ENCODE measurements at regions not wholly inside any gene's neighbourhood (a gene's known extent, or its start where the extent isn't known, plus 50 kb on each side); places are given as distances from the start of the nearest gene placed in this dataset.

DNA sequence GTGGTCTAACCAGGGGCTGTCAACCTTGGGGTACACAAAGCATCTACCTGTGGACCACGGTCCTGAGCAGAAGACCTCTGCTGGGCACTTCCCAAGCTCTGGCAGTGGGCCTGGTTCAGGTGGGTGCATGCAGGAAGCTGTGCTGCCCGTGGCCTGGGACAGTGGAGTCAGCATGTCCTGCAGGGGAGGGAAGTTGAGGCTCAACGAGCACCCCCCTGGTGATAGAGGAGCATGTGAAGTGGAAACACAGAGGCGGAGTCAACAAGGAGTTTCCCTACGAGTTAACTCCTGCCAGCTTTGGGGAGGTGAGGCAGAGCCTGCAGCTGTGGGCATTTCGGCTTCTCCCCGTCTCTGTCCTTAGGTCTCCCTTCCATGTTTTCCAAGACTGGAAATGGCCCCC is 67.5 kb upstream of the IRX2 start:
- Histone ChIP-seq H3K4me1 (replicated peaks in 1 of 2; ENCODE audit: control insufficient read depth in 2 of 2, insufficient read depth in 2 of 2, low read length in 2 of 2) (no peaks in the 10 kb centered on the region), H3K4me3 (no peak overlapping the region), H3K9ac (ENCODE audit: insufficient read depth in 1 of 2, low read depth in 2 of 2, low read length in 2 of 2) (no peak overlapping the region), H3K9me3 (replicated peaks; ENCODE audit: control insufficient read depth, insufficient read depth, low read depth, low read length) (no peaks in the 10 kb centered on the region), H3K9me1 (ENCODE audit: control insufficient read depth, insufficient read depth, low read length) (peaks cover 3% of the 10 kb centered on the region), H3K4me2 (ENCODE audit: insufficient read depth, low read length) (no peak overlapping the region), H4K20me1 (replicated peaks; ENCODE audit: control insufficient read depth, insufficient read depth, low read length) (no peaks in the 10 kb centered on the region; the same call in 1 of the 2 replicates), H3K27me3 (ENCODE audit: control insufficient read depth in 2 of 2, insufficient read depth in 2 of 2, low read length in 2 of 2) (peaks cover 7 to 40% of the 10 kb centered on the region in 2 experiments; a peak in 2 of 5 replicates), H3K79me2 (ENCODE audit: control insufficient read depth, insufficient read depth, low read length) (no peaks in the 10 kb centered on the region), H2AFZ (ENCODE audit: low read depth, low read length) (no peak overlapping the region), H3K27ac (ENCODE audit: extremely low read depth, low read depth, low read length) (no peak overlapping the region), H3K36me3 (ENCODE audit: control insufficient read depth, insufficient read depth, low read length) (no peaks in the 10 kb centered on the region)
- FAIRE-seq (no peak), ATAC-seq (no peak), DNase-seq (ENCODE audit: extremely low read depth in 1 of 4, low spot score in 3 of 4) (no peak)
- 3% methylated on average over 7 of the region's 7 CpGs for WGBS (ENCODE audit: insufficient coverage, low coverage, missing lambda C conversion rate)
- intact Hi-C loops (cut with micrococcal nuclease), result no loop called here
- in situ Hi-C loops (cut with MboI), result no loop called here
- CTCF ChIA-PET (ENCODE audit: low intra/inter-chr PET ratio), result interaction anchor here (0.6 kb wide), 1 partner anchor 112 kb away, joined by 3 read pairs; no protein-coding TSS in a partner anchor
- POLR2A ChIA-PET, result no interaction called here
- TF ChIP-seq, protein P1, sequence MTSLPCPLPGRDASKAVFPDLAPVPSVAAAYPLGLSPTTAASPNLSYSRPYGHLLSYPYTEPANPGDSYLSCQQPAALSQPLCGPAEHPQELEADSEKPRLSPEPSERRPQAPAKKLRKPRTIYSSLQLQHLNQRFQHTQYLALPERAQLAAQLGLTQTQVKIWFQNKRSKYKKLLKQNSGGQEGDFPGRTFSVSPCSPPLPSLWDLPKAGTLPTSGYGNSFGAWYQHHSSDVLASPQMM (CRISPR knock-in tag; IDR thresholded peaks at IDR 0.05), result no peak
- TF ChIP-seq TEAD1 (CRISPR knock-in tag; IDR thresholded peaks at IDR 0.05), result no peak
- TF ChIP-seq, protein P2, sequence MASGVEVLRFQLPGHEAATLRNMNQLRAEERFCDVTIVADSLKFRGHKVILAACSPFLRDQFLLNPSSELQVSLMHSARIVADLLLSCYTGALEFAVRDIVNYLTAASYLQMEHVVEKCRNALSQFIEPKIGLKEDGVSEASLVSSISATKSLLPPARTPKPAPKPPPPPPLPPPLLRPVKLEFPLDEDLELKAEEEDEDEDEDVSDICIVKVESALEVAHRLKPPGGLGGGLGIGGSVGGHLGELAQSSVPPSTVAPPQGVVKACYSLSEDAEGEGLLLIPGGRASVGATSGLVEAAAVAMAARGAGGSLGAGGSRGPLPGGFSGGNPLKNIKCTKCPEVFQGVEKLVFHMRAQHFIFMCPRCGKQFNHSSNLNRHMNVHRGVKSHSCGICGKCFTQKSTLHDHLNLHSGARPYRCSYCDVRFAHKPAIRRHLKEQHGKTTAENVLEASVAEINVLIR (CRISPR knock-in tag; IDR thresholded peaks at IDR 0.05), result no peak
- no TSS peak for BruUV-seq (replicated peaks)

DNA sequence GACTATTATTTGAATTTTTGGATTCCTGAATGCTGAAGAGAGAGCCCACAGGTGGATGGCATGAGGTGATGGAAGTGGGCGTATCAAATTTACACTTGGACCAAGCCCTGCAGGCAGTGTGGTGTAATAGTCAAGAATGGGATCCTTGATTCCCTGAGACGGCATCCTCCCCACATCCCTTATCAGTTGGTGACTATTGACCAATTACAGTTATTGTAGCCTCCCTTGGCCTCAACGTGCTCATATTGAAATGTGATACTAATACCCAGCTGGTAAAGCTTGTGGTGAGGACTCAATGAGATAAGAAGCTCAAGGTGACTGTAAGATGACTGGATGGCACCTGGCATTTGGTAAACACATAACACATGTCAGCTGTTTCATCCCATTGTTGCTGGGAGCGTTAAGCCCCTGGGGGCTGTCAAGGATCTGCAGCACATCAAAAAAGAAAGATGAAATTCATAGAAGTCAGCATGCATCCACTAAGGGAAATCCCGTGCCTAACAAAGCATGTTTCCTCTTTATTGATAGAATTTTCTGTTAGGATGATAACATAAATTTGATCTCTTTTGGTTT is 65.6 kb upstream of the IRX2 start:
- Histone ChIP-seq H3K4me1 (replicated peaks in 1 of 2; ENCODE audit: control insufficient read depth in 2 of 2, insufficient read depth in 2 of 2, low read length in 2 of 2) (no peaks in the 10 kb centered on the region), H3K4me2 (ENCODE audit: insufficient read depth, low read length) (no peak overlapping the region), H3K9me1 (ENCODE audit: control insufficient read depth, insufficient read depth, low read length) (peaks cover 3% of the 10 kb centered on the region), H3K79me2 (ENCODE audit: control insufficient read depth, insufficient read depth, low read length) (no peaks in the 10 kb centered on the region), H3K9ac (ENCODE audit: insufficient read depth in 1 of 2, low read depth in 2 of 2, low read length in 2 of 2) (no peak overlapping the region), H3K27me3 (ENCODE audit: control insufficient read depth in 2 of 2, insufficient read depth in 2 of 2, low read length in 2 of 2) (peaks cover 4 to 28% of the 10 kb centered on the region in 2 experiments; a peak in 2 of 5 replicates), H3K27ac (ENCODE audit: extremely low read depth, low read depth, low read length) (no peak overlapping the region), H4K20me1 (replicated peaks; ENCODE audit: control insufficient read depth, insufficient read depth, low read length) (no peaks in the 10 kb centered on the region; the same call in 1 of the 2 replicates), H2AFZ (ENCODE audit: low read depth, low read length) (no peak overlapping the region), H3K4me3 (no peak overlapping the region), H3K9me3 (replicated peaks; ENCODE audit: control insufficient read depth, insufficient read depth, low read depth, low read length) (no peaks in the 10 kb centered on the region), H3K36me3 (ENCODE audit: control insufficient read depth, insufficient read depth, low read length) (no peaks in the 10 kb centered on the region)
- CTCF ChIA-PET (ENCODE audit: low intra/inter-chr PET ratio), result no interaction called here
- FAIRE-seq, result no peak
- no peak for DNase-seq (ENCODE audit: extremely low read depth in 1 of 4, low spot score in 3 of 4)
- in situ Hi-C loops (cut with MboI) (no loop called here), intact Hi-C loops (cut with micrococcal nuclease) (no loop called here)
- WGBS (ENCODE audit: insufficient coverage, low coverage, missing lambda C conversion rate), result 0% methylated on average over 5 of the region's 5 CpGs
- POLR2A ChIA-PET, result no interaction called here
- BruUV-seq (replicated peaks), result no TSS peak
- ATAC-seq, result no peak
- TF ChIP-seq ZSCAN29 (IDR thresholded peaks at IDR 0.05) (no peak), SIN3A (IDR thresholded peaks at IDR 0.05; ENCODE audit: borderline replicate concordance in 2 of 2, control insufficient read depth in 1 of 2, low read depth in 2 of 2, low read length in 2 of 2) (no peak), ZEB2 (IDR thresholded peaks at IDR 0.05) (no peak), NFYB (IDR thresholded peaks at IDR 0.05; ENCODE audit: extremely low read depth, insufficient read length) (no peak), MTA3 (IDR thresholded peaks at IDR 0.05; ENCODE audit: borderline replicate concordance) (no peak), EGR1 (conservative IDR thresholded peaks at IDR 0.05) (no peak), TRIM24 (IDR thresholded peaks at IDR 0.05) (no peak)
- TF ChIP-seq, protein P3, sequence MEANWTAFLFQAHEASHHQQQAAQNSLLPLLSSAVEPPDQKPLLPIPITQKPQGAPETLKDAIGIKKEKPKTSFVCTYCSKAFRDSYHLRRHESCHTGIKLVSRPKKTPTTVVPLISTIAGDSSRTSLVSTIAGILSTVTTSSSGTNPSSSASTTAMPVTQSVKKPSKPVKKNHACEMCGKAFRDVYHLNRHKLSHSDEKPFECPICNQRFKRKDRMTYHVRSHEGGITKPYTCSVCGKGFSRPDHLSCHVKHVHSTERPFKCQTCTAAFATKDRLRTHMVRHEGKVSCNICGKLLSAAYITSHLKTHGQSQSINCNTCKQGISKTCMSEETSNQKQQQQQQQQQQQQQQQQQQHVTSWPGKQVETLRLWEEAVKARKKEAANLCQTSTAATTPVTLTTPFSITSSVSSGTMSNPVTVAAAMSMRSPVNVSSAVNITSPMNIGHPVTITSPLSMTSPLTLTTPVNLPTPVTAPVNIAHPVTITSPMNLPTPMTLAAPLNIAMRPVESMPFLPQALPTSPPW (CRISPR knock-in tag; IDR thresholded peaks at IDR 0.05), result no peak
- TF ChIP-seq, protein P4, sequence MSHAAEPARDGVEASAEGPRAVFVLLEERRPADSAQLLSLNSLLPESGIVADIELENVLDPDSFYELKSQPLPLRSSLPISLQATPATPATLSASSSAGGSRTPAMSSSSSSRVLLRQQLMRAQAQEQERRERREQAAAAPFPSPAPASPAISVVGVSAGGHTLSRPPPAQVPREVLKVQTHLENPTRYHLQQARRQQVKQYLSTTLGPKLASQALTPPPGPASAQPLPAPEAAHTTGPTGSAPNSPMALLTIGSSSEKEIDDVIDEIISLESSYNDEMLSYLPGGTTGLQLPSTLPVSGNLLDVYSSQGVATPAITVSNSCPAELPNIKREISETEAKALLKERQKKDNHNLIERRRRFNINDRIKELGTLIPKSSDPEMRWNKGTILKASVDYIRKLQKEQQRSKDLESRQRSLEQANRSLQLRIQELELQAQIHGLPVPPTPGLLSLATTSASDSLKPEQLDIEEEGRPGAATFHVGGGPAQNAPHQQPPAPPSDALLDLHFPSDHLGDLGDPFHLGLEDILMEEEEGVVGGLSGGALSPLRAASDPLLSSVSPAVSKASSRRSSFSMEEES (CRISPR knock-in tag; IDR thresholded peaks at IDR 0.05), result no peak
